Body of pancreas (tissue), 4 donors: ENCODE measurements at regions not wholly inside any gene's neighbourhood (a gene's known extent, or its start where the extent isn't known, plus 50 kb on each side); places are given as distances from the start of the nearest gene placed in this dataset.

Experiments
- ATAC-seq: fragments of 150-250 bp; one replicate; pipeline ENCODE4 v1.9.1; 2016
- DNase-seq, 4 donors: peaks; one replicate each; pipeline ENCODE4 v3.0.0-alpha.2; 2019
- H3K27ac ChIP-seq, 4 donors: fragments of 200-600 bp; sonication (generic); 1 replicate in 3 of 4; 2 replicates in 1 of 4; pipeline versions ENCODE4 v1.5.1 to v1.6.1; 2016 to 2019; ENCODE audit warnings: mild to moderate bottlenecking in 1 of 4, mixed read lengths in 1 of 4, moderate library complexity in 1 of 4
- H3K27me3 ChIP-seq, 2 donors: fragments of 200-600 bp; sonication (generic); one replicate each; pipeline ENCODE4 v1.6.0; 2016; ENCODE audit warnings: mild to moderate bottlenecking in 1 of 2
- H3K36me3 ChIP-seq, 2 donors: fragments of 200-600 bp; sonication (generic); replicated peaks in 1 of 2; 2 replicates each; pipeline ENCODE4 v1.5.1; 2016; ENCODE audit warnings: low read depth in 2 of 2; ENCODE audit not compliant: insufficient read depth in 1 of 2
- H3K4me1 ChIP-seq: fragments of 200-600 bp; sonication (generic); one replicate; pipeline ENCODE4 v1.6.0; 2016
- H3K4me3 ChIP-seq, 2 donors: fragments of 200-600 bp; sonication (generic); 1 replicate in 1 of 2; 2 replicates in 1 of 2; pipeline ENCODE4 v1.5.1; 2016 to 2019
- H3K9me3 ChIP-seq, 3 donors: fragments of 200-600 bp; sonication (generic); 1 replicate in 2 of 3; 2 replicates in 1 of 3; pipeline ENCODE4 v1.5.1; 2016
- POLR2A ChIP-seq, 3 donors: fragments of 450-650 bp; IDR thresholded peaks; one replicate each; pipeline ENCODE4 v1.6.1; 2016; ENCODE audit warnings: antibody characterized with exemption in 3 of 3, mild to moderate bottlenecking in 2 of 3
- WGBS, 2 donors: methylation state at CpG; one replicate each; pipeline ENCODE4 v1.1.5; 2017; 5-methylcytosine and 5-hydroxymethylcytosine counted together
- intact Hi-C: fragments of 100-400 bp; cut with DNase I; formaldehyde crosslinking; loops from one replicate; pipeline ENCODE4 v1.15.1; 2023
- TF ChIP-seq, protein P1 (sequence below), 7 experiments: fragments of 450-650 bp in 4 of 7; fragments of 200-600 bp in 3 of 7; sonication (generic) in 3 of 7; IDR thresholded peaks; one replicate each; pipeline ENCODE4 v1.5.1; 2016 to 2019; ENCODE audit warnings: antibody characterized with exemption in 7 of 7

DNA sequence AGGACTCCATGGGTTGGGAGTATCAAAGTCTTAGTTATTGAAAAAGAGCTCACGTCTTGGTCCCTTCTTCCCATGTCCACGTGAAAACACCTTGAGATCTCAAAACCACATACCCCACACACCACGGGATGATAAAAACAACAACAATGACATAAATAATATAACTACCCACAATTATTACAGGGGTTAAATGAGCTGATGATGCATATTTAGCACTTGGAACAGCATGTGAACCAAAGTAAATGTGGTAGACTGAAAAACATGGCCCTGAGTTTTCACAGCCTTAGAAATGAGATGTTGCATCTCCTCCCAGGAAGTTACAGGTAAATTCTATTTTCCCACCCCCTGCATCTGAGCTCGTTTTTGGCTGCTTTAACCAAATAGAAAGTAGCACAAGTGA, 208.9 kb downstream of the C16orf95 start:
- Histone ChIP-seq H3K9me3 (no peaks in the 10 kb centered on the region), H3K27ac (no peak overlapping the region), H3K4me3 (no peak overlapping the region), H3K4me1 (no peaks in the 10 kb centered on the region), H3K36me3 (no peaks in the 10 kb centered on the region), H3K27me3 (no peaks in the 10 kb centered on the region)
- no peak for ATAC-seq
- TF ChIP-seq, protein P1, sequence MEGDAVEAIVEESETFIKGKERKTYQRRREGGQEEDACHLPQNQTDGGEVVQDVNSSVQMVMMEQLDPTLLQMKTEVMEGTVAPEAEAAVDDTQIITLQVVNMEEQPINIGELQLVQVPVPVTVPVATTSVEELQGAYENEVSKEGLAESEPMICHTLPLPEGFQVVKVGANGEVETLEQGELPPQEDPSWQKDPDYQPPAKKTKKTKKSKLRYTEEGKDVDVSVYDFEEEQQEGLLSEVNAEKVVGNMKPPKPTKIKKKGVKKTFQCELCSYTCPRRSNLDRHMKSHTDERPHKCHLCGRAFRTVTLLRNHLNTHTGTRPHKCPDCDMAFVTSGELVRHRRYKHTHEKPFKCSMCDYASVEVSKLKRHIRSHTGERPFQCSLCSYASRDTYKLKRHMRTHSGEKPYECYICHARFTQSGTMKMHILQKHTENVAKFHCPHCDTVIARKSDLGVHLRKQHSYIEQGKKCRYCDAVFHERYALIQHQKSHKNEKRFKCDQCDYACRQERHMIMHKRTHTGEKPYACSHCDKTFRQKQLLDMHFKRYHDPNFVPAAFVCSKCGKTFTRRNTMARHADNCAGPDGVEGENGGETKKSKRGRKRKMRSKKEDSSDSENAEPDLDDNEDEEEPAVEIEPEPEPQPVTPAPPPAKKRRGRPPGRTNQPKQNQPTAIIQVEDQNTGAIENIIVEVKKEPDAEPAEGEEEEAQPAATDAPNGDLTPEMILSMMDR (IDR thresholded peaks at IDR 0.05) = no peak
- no peak for TF ChIP-seq POLR2A (IDR thresholded peaks at IDR 0.05)
- WGBS, 2 donors = 78 to 81% methylated on average over 4 of the region's 4 CpGs
- intact Hi-C loops = no loop called here
- DNase-seq = no peak

DNA sequence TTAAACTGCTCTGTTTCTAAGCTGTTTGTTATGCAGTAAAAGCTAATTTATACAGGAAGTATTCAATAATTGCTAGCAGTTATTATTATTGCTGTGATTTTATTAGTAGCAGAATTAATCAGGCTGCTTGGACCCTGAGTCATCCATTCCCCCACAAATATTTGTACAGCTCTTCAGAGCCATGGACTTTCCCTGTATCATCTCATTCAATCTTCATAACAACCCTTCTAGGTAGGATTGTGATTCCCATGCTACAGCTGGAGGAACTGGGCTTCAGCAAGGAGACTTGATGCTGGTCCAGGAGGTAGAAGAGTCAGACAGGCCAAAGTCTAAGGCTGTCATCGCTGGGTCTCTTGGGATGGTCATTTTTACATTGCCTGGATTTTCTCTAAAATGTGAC, 208.3 kb downstream of the C16orf95 start:
- Histone ChIP-seq H3K36me3 (no peaks in the 10 kb centered on the region), H3K9me3 (no peaks in the 10 kb centered on the region), H3K27ac (no peak overlapping the region), H3K4me1 (no peaks in the 10 kb centered on the region), H3K4me3 (no peak overlapping the region), H3K27me3 (no peaks in the 10 kb centered on the region)
- intact Hi-C loops = no loop called here
- TF ChIP-seq POLR2A (IDR thresholded peaks at IDR 0.05) = no peak
- TF ChIP-seq, protein P1 (IDR thresholded peaks at IDR 0.05) = no peak
- WGBS, 2 donors = 88 to 100% methylated on average over 1 of the region's 1 CpG
- no peak for ATAC-seq
- no peak for DNase-seq

DNA sequence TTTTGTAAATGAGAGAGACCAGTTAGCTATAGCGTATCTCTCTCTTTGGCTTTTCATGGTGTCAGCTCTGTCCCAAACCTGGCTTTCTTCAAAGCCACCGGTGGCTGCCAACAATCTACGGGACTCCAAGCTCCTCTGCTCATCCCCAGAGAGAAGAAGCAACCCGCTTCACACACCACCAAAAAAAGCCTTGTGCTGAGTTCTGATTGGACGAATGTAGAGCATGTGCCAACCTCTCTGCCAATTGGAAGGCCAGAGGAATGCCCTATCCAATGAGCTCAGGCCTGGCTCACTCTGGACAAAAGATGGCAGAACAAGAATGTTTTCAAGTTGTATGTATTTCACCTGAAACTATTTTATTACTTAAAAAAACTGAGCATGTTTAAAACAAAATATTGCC, 202.4 kb downstream of the C16orf95 start:
- 91 to 94% methylated on average over 5 of the region's 5 CpGs for WGBS, 2 donors

DNA sequence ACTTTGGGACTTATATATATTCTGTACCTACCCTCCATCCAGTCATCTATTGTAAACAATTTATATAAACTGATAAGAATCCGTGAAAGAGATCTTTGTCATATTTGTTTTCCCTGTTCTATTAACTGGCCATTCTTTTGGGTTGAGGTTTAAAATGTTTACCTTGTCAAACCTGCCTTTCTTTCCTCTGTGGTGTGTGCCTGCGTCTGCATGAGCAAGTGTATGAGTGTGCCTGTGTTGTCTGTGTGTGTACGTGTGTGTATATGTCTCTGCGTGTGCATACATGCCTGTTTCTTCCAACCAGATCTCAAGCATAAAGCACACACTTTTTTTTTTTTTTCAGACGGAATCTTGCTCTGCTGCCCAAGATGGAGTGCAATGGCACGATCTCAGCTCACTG, 201.5 kb downstream of the C16orf95 start:
- no peak for ATAC-seq
- H3K27me3 ChIP-seq = no peaks in the 10 kb centered on the region
- H3K9me3 ChIP-seq = no peaks in the 10 kb centered on the region
- no peaks in the 10 kb centered on the region for H3K4me1 ChIP-seq
- no peak for DNase-seq
- no peak for TF ChIP-seq POLR2A (IDR thresholded peaks at IDR 0.05)
- no peak overlapping the region for H3K4me3 ChIP-seq
- intact Hi-C loops = no loop called here
- 54 to 58% methylated on average over 6 of the region's 6 CpGs for WGBS, 2 donors
- no peaks in the 10 kb centered on the region for H3K36me3 ChIP-seq
- no peak overlapping the region for H3K27ac ChIP-seq

More for the DNA sequence above, 202.4 kb downstream of the C16orf95 start:
- ATAC-seq (no peak), DNase-seq (no peak)
- Histone ChIP-seq H3K27ac (no peak overlapping the region), H3K27me3 (no peaks in the 10 kb centered on the region), H3K4me3 (no peak overlapping the region), H3K36me3 (no peaks in the 10 kb centered on the region), H3K4me1 (no peaks in the 10 kb centered on the region), H3K9me3 (no peaks in the 10 kb centered on the region)
- TF ChIP-seq, protein P1 (IDR thresholded peaks at IDR 0.05) = no peak
- no peak for TF ChIP-seq POLR2A (IDR thresholded peaks at IDR 0.05)
- intact Hi-C loops = no loop called here

DNA sequence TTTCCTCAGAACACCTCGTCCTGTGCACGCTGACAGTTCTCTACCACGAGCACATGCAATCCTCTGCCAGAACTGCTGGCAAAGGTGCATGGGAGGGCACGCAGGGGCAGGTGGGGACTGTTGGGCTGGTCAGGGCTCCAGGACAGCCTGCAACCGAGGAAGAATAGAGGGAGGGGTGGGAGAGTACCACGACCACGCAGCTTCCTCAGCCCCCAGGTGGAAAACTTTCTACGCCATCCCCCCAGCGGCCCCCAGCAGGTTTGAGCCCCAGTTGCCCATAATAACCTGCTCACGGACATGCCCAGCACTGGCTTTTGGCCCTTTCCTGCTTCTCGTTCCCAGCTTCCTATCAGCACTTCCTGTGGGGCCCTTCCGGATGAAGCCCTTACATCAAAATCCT, 199.3 kb downstream of the C16orf95 start:
- no peaks in the 10 kb centered on the region for H3K36me3 ChIP-seq
- 72 to 78% methylated on average over 12 of the region's 12 CpGs for WGBS, 2 donors
- H3K27ac ChIP-seq = no peak overlapping the region
- TF ChIP-seq POLR2A (IDR thresholded peaks at IDR 0.05) = no peak
- TF ChIP-seq, protein P1 (IDR thresholded peaks at IDR 0.05) = no peak
- no peaks in the 10 kb centered on the region for H3K27me3 ChIP-seq
- H3K4me1 ChIP-seq = no peaks in the 10 kb centered on the region
- DNase-seq = no peak
- no peak overlapping the region for H3K4me3 ChIP-seq
- H3K9me3 ChIP-seq = no peaks in the 10 kb centered on the region
- intact Hi-C loops = no loop called here
- no peak for ATAC-seq
